Trophoblast cell (in vitro differentiated cells and primary cell): ENCODE measurements at regions not wholly inside any gene's neighbourhood (a gene's known extent, or its start where the extent isn't known, plus 50 kb on each side); places are given as distances from the start of the nearest gene placed in this dataset.

Source experiments
- DNase-seq, 2 donors: peaks; one replicate each; pipeline ENCODE4 v3.0.0-alpha.2; 2016
- H2AFZ ChIP-seq: 2 replicates; pipeline ENCODE4 v1.6.1; 2013; ENCODE audit warnings: low read length, moderate library complexity, mild to moderate bottlenecking; ENCODE audit not compliant: insufficient read depth, poor library complexity
- H2AK5ac ChIP-seq: 2 replicates; pipeline ENCODE4 v1.6.1; 2013; ENCODE audit warnings: mild to moderate bottlenecking, low read length
- H2BK120ac ChIP-seq: 2 replicates; pipeline ENCODE4 v1.6.1; 2013; ENCODE audit warnings: low read length, mild to moderate bottlenecking, moderate library complexity; ENCODE audit not compliant: insufficient read depth, poor library complexity
- H2BK12ac ChIP-seq: 2 replicates; pipeline ENCODE4 v1.6.1; 2013; ENCODE audit warnings: mild to moderate bottlenecking, low read length, moderate library complexity
- H2BK5ac ChIP-seq: 2 replicates; pipeline ENCODE4 v1.6.1; 2013; ENCODE audit warnings: low read length, low read depth, moderate library complexity, mild to moderate bottlenecking; ENCODE audit not compliant: poor library complexity
- H3K14ac ChIP-seq: 2 replicates; pipeline ENCODE4 v1.6.1; 2013; ENCODE audit warnings: mild to moderate bottlenecking, low read length
- H3K18ac ChIP-seq: 2 replicates; pipeline ENCODE4 v1.6.1; 2013; ENCODE audit warnings: mild to moderate bottlenecking, low read length
- H3K23ac ChIP-seq: 2 replicates; pipeline ENCODE4 v1.6.1; 2013; ENCODE audit warnings: low read length
- H3K27ac ChIP-seq: 2 replicates; pipeline ENCODE4 v1.5.1; 2013; ENCODE audit warnings: low read depth, mild to moderate bottlenecking, inconsistent platforms, low read length, moderate library complexity
- H3K27me3 ChIP-seq: 2 replicates; pipeline ENCODE4 v1.6.1; 2013; ENCODE audit warnings: inconsistent platforms, mild to moderate bottlenecking, low read length, moderate library complexity; ENCODE audit not compliant: insufficient read depth
- H3K36me3 ChIP-seq, 2 experiments: 1 replicate in 1 of 2; 2 replicates in 1 of 2; pipeline ENCODE4 v1.6.1; 2013; ENCODE audit warnings: low read length in 2 of 2, mild to moderate bottlenecking in 2 of 2, moderate library complexity in 1 of 2; ENCODE audit not compliant: insufficient read depth in 2 of 2, control insufficient read depth in 1 of 2
- H3K4ac ChIP-seq: 2 replicates; pipeline ENCODE4 v1.6.1; 2013; ENCODE audit warnings: low read depth, mild to moderate bottlenecking, low read length, moderate library complexity
- H3K4me1 ChIP-seq, 2 experiments: 1 replicate in 1 of 2; 2 replicates in 1 of 2; pipeline ENCODE4 v1.6.1; 2013; ENCODE audit warnings: low read length in 2 of 2, mild to moderate bottlenecking in 2 of 2, moderate library complexity in 1 of 2; ENCODE audit not compliant: insufficient read depth in 2 of 2, control insufficient read depth in 1 of 2
- H3K4me2 ChIP-seq: 2 replicates; pipeline ENCODE4 v1.6.1; 2013; ENCODE audit warnings: inconsistent platforms, mild to moderate bottlenecking, low read length, moderate library complexity
- H3K4me3 ChIP-seq: 2 replicates; pipeline ENCODE4 v1.5.1; 2013; ENCODE audit warnings: mild to moderate bottlenecking, low read depth, low read length, inconsistent platforms
- H3K79me1 ChIP-seq: one replicate; pipeline ENCODE4 v1.6.1; 2013; ENCODE audit warnings: low read length
- H3K79me2 ChIP-seq: 2 replicates; pipeline ENCODE4 v1.6.1; 2013; ENCODE audit warnings: low read length, mild to moderate bottlenecking; ENCODE audit not compliant: control insufficient read depth, insufficient read depth, poor library complexity
- H3K9ac ChIP-seq: 2 replicates; pipeline ENCODE4 v1.6.1; 2013; ENCODE audit warnings: mild to moderate bottlenecking, low read length
- H3K9me3 ChIP-seq: 2 replicates; pipeline ENCODE4 v1.6.1; 2013; ENCODE audit warnings: low read depth, mild to moderate bottlenecking, control low read depth, inconsistent platforms, low read length; ENCODE audit not compliant: insufficient read depth
- H4K12ac ChIP-seq: 2 replicates; pipeline ENCODE4 v1.6.1; 2013; ENCODE audit warnings: low read depth, mild to moderate bottlenecking, low read length, moderate library complexity
- H4K8ac ChIP-seq: 2 replicates; pipeline ENCODE4 v1.6.1; 2013; ENCODE audit warnings: low read depth, mild to moderate bottlenecking, low read length, moderate library complexity
- H4K91ac ChIP-seq: one replicate; pipeline ENCODE4 v1.6.1; 2013; ENCODE audit warnings: low read depth, mild to moderate bottlenecking, low read length, moderate library complexity
- WGBS: extraction: QIAGEN DNeasy Blood & Tissue Kit; methylation state at CpG from one replicate; pipeline ENCODE4 v1.1.7; 2013; ENCODE audit warnings: missing lambda C conversion rate; ENCODE audit not compliant: insufficient read length, insufficient coverage; ENCODE audit errors: extremely low coverage; 5-methylcytosine and 5-hydroxymethylcytosine counted together

DNA sequence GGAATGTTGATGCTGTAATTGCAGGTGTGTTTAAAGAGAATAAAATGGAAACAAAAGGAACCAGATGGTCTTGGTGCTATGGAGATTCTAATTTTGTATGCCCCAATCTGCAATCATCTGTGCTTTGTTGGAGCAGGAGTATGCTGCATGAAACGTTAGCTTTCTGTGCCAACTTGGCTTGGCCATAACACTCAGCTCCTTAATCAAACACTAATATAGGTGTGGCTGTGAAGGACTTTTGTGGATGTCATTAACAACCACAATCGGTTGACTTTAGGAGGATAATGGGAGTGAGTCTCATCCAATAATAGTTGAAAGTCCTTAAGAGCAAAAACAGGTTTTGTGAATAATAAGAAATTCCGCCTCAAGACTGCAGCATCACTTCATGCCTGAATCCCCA is 399.2 kb downstream of the NLGN4X start:
- no peak overlapping the region for H3K18ac ChIP-seq
- H2AK5ac ChIP-seq: no peak overlapping the region
- H2BK5ac ChIP-seq: no peak overlapping the region
- WGBS: no CpG with 5 or more reads among the region's 3 CpGs
- H3K4me3 ChIP-seq: no peak overlapping the region
- no peak overlapping the region for H3K4ac ChIP-seq
- no peak for DNase-seq
- no peaks in the 10 kb centered on the region for H3K9me3 ChIP-seq
- H3K4me2 ChIP-seq: no peak overlapping the region
- H2AFZ ChIP-seq: no peak overlapping the region
- no peak overlapping the region for H4K91ac ChIP-seq
- H3K79me2 ChIP-seq: no peaks in the 10 kb centered on the region
- no peak overlapping the region for H4K12ac ChIP-seq
- no peak overlapping the region for H2BK12ac ChIP-seq
- no peak overlapping the region for H3K27ac ChIP-seq
- H4K8ac ChIP-seq: no peak overlapping the region
- no peak overlapping the region for H3K14ac ChIP-seq
- no peaks in the 10 kb centered on the region for H3K36me3 ChIP-seq
- H3K27me3 ChIP-seq: no peaks in the 10 kb centered on the region
- no peaks in the 10 kb centered on the region for H3K4me1 ChIP-seq
- H2BK120ac ChIP-seq: no peak overlapping the region
- no peaks in the 10 kb centered on the region for H3K79me1 ChIP-seq
- H3K9ac ChIP-seq: no peak overlapping the region
- H3K23ac ChIP-seq: no peak overlapping the region

DNA sequence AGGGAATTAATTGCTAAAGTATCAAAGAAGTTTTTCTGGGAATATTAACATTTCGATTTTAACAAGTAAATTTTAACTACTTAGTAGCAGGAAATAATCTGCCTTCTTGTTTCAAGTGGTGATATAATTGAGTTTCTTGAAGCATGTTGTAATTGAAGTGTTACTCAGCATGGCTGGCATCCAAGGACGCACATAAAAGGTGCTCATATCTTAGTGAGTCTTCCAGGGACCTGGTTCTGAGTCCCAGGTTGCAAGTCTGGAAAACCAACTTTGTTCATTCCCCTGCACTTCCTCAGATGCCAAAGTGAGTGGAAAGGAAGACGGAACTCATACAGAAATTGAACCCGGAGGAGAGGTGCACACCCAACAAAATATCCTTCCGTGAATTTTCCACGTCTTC is 399.6 kb downstream of the NLGN4X start:
- H3K79me2 ChIP-seq: no peaks in the 10 kb centered on the region
- no peaks in the 10 kb centered on the region for H3K79me1 ChIP-seq
- H2BK12ac ChIP-seq: no peak overlapping the region
- H3K4ac ChIP-seq: no peak overlapping the region
- no peak overlapping the region for H3K27ac ChIP-seq
- H3K4me2 ChIP-seq: no peak overlapping the region
- no peaks in the 10 kb centered on the region for H3K36me3 ChIP-seq
- H2AFZ ChIP-seq: no peak overlapping the region
- H3K4me3 ChIP-seq: no peak overlapping the region
- no peak overlapping the region for H2BK120ac ChIP-seq
- no peak overlapping the region for H2BK5ac ChIP-seq
- no peaks in the 10 kb centered on the region for H3K27me3 ChIP-seq
- WGBS: no CpG with 5 or more reads among the region's 6 CpGs
- H3K14ac ChIP-seq: no peak overlapping the region
- no peaks in the 10 kb centered on the region for H3K4me1 ChIP-seq
- H4K12ac ChIP-seq: no peak overlapping the region
- no peaks in the 10 kb centered on the region for H3K9me3 ChIP-seq
- DNase-seq: no peak
- no peak overlapping the region for H2AK5ac ChIP-seq
- no peak overlapping the region for H3K9ac ChIP-seq
- H4K91ac ChIP-seq: no peak overlapping the region
- H3K23ac ChIP-seq: no peak overlapping the region
- H4K8ac ChIP-seq: no peak overlapping the region
- no peak overlapping the region for H3K18ac ChIP-seq

DNA sequence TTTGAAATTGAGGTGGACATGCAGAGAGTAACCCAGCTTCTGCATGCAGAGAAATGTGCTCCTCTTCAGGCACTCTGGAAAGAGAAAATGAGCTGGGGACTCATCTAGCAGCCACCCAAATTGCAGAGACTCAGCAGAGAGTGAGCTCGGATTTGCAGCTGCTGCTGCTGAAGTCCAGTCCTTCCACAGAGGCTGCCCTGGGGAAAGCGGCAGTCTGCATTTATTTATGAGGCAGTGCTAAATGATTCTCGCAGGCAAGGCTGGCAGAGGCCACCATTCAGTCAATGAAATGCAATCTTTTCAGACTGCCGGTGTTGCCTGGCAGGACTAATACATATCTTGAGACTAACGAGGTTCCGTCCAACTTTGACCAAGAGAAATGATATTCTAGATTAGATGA is 404.8 kb downstream of the NLGN4X start:
- no peaks in the 10 kb centered on the region for H3K79me2 ChIP-seq
- no peak overlapping the region for H2BK120ac ChIP-seq
- H3K36me3 ChIP-seq: no peaks in the 10 kb centered on the region
- no peak overlapping the region for H3K4ac ChIP-seq
- H3K4me3 ChIP-seq: no peak overlapping the region
- H3K79me1 ChIP-seq: no peaks in the 10 kb centered on the region
- WGBS: no CpG with 5 or more reads among the region's 6 CpGs
- H3K4me1 ChIP-seq: no peaks in the 10 kb centered on the region
- no peak overlapping the region for H4K91ac ChIP-seq
- no peak overlapping the region for H2BK5ac ChIP-seq
- no peak overlapping the region for H3K18ac ChIP-seq
- H2BK12ac ChIP-seq: no peak overlapping the region
- no peaks in the 10 kb centered on the region for H3K9me3 ChIP-seq
- no peak overlapping the region for H3K9ac ChIP-seq
- no peak overlapping the region for H3K23ac ChIP-seq
- H3K27me3 ChIP-seq: no peaks in the 10 kb centered on the region
- no peak overlapping the region for H3K14ac ChIP-seq
- no peak overlapping the region for H3K4me2 ChIP-seq
- H3K27ac ChIP-seq: no peak overlapping the region
- no peak overlapping the region for H4K8ac ChIP-seq
- H4K12ac ChIP-seq: no peak overlapping the region
- H2AK5ac ChIP-seq: no peak overlapping the region
- DNase-seq: no peak
- no peak overlapping the region for H2AFZ ChIP-seq

GRCh38 chrX:5810636-5811035 is 418.0 kb downstream of the NLGN4X start:
- Histone ChIP-seq H3K4me3 (no peak overlapping the region), H3K36me3 (no peaks in the 10 kb centered on the region), H3K4me1 (no peaks in the 10 kb centered on the region), H2BK12ac (no peak overlapping the region), H3K27me3 (no peaks in the 10 kb centered on the region), H3K9ac (no peak overlapping the region), H3K79me1 (no peaks in the 10 kb centered on the region), H3K18ac (no peak overlapping the region), H2AK5ac (no peak overlapping the region), H3K23ac (no peak overlapping the region), H2BK5ac (no peak overlapping the region), H3K4ac (no peak overlapping the region), H4K91ac (no peak overlapping the region), H3K14ac (no peak overlapping the region), H3K4me2 (no peak overlapping the region), H3K79me2 (no peaks in the 10 kb centered on the region), H4K8ac (no peak overlapping the region), H3K27ac (no peak overlapping the region), H3K9me3 (no peaks in the 10 kb centered on the region), H2AFZ (no peak overlapping the region), H4K12ac (no peak overlapping the region), H2BK120ac (no peak overlapping the region)
- peak in 1 of 2 donors; percentile 55 for DNase-seq
- WGBS: no CpG with 5 or more reads among the region's 8 CpGs
